H7 (cell line): ENCODE measurements at regions not wholly inside any gene's neighbourhood (a gene's known extent, or its start where the extent isn't known, plus 50 kb on each side); places are given as distances from the start of the nearest gene placed in this dataset.
"Not testable (repeated sequence)": the region's sequence is repeated elsewhere in the genome, so short reads cannot be mapped to it uniquely, and the experiment has no call there.

Experiments
- DNase-seq: peaks from one replicate; pipeline ENCODE4 v3.0.0; 2012
- H3K27me3 ChIP-seq: 2 replicates; pipeline ENCODE4 v1.6.0; 2011; ENCODE audit warnings: mild to moderate bottlenecking, low read length; ENCODE audit not compliant: control insufficient read depth, insufficient read depth
- H3K36me3 ChIP-seq: replicated peaks from 2 replicates; pipeline ENCODE4 v1.5.1; 2011; ENCODE audit warnings: low read length; ENCODE audit not compliant: control insufficient read depth, insufficient read depth
- H3K4me3 ChIP-seq: 2 replicates; pipeline ENCODE4 v1.5.1; 2011; ENCODE audit warnings: low read depth, mild to moderate bottlenecking, control low read depth, low read length, moderate library complexity; ENCODE audit not compliant: insufficient read depth

GRCh38 chr18:70569647-70570046, 280.8 kb downstream of the SOCS6 start:
- not testable (repeated sequence) for H3K4me3 ChIP-seq, DNase-seq, H3K27me3 ChIP-seq, H3K36me3 ChIP-seq

- Histone ChIP-seq H3K27me3 (no peaks in the 10 kb centered on the region), H3K4me3 (no peak overlapping the region), H3K36me3 (no peaks in the 10 kb centered on the region)
- no peak for DNase-seq
These were observed 270.6 kb downstream of the SOCS6 start for GRCh38 chr18:70559446-70559845.

GRCh38 chr18:70558371-70558770, 269.5 kb downstream of the SOCS6 start:
- no peaks in the 10 kb centered on the region for H3K36me3 ChIP-seq
- H3K4me3 ChIP-seq: no peak overlapping the region
- no peaks in the 10 kb centered on the region for H3K27me3 ChIP-seq
- DNase-seq: no peak

GRCh38 chr18:70554854-70555445, 266.1 kb downstream of the SOCS6 start:
- Histone ChIP-seq H3K4me3 (no peak overlapping the region), H3K27me3 (no peaks in the 10 kb centered on the region), H3K36me3 (no peaks in the 10 kb centered on the region)
- DNase-seq: no peak

GRCh38 chr18:70553936-70554260, 265.1 kb downstream of the SOCS6 start:
- H3K36me3 ChIP-seq: no peaks in the 10 kb centered on the region
- DNase-seq: no peak
- no peaks in the 10 kb centered on the region for H3K27me3 ChIP-seq
- no peak overlapping the region for H3K4me3 ChIP-seq

GRCh38 chr18:70553245-70553935, 264.5 kb downstream of the SOCS6 start:
- no peak for DNase-seq
- H3K27me3 ChIP-seq: no peaks in the 10 kb centered on the region
- H3K36me3 ChIP-seq: no peaks in the 10 kb centered on the region
- no peak overlapping the region for H3K4me3 ChIP-seq

GRCh38 chr18:70536370-70537062, 247.7 kb downstream of the SOCS6 start:
- DNase-seq: no peak
- H3K36me3 ChIP-seq: no peaks in the 10 kb centered on the region
- H3K4me3 ChIP-seq: no peak overlapping the region
- no peaks in the 10 kb centered on the region for H3K27me3 ChIP-seq

GRCh38 chr18:70535041-70535440, 246.2 kb downstream of the SOCS6 start:
- no peak for DNase-seq
- Histone ChIP-seq H3K36me3 (no peaks in the 10 kb centered on the region), H3K27me3 (no peaks in the 10 kb centered on the region), H3K4me3 (no peak overlapping the region)

- not testable (repeated sequence) for H3K4me3 ChIP-seq, H3K27me3 ChIP-seq, H3K36me3 ChIP-seq, DNase-seq
These were observed 236.5 kb downstream of the SOCS6 start for GRCh38 chr18:70525322-70525721.

GRCh38 chr18:70523792-70524182, 234.9 kb downstream of the SOCS6 start:
- no peak overlapping the region for H3K4me3 ChIP-seq
- no peaks in the 10 kb centered on the region for H3K36me3 ChIP-seq
- no peaks in the 10 kb centered on the region for H3K27me3 ChIP-seq
- no peak for DNase-seq

- DNase-seq: no peak
- Histone ChIP-seq H3K36me3 (no peaks in the 10 kb centered on the region), H3K27me3 (no peaks in the 10 kb centered on the region), H3K4me3 (no peak overlapping the region)
These were observed 234.4 kb downstream of the SOCS6 start for GRCh38 chr18:70523035-70523791.

GRCh38 chr18:70522183-70522680, 233.4 kb downstream of the SOCS6 start:
- Histone ChIP-seq H3K36me3 (no peaks in the 10 kb centered on the region), H3K27me3 (no peaks in the 10 kb centered on the region), H3K4me3 (no peak overlapping the region)
- DNase-seq: no peak

GRCh38 chr18:70520867-70521266, 232.0 kb downstream of the SOCS6 start:
- no peaks in the 10 kb centered on the region for H3K36me3 ChIP-seq
- no peak for DNase-seq
- H3K27me3 ChIP-seq: no peaks in the 10 kb centered on the region
- H3K4me3 ChIP-seq: no peak overlapping the region

- Histone ChIP-seq H3K4me3 (no peak overlapping the region), H3K36me3 (no peaks in the 10 kb centered on the region), H3K27me3 (no peaks in the 10 kb centered on the region)
- DNase-seq: no peak
These were observed 224.8 kb downstream of the SOCS6 start for GRCh38 chr18:70513502-70514171.
